Amygdala (tissue), 56 donors: ENCODE measurements at regions not wholly inside any gene's neighbourhood (a gene's known extent, or its start where the extent isn't known, plus 50 kb on each side); places are given as distances from the start of the nearest gene placed in this dataset.
A peak's percentile ranks its signal among the peaks of the same experiment; 100 is the strongest.

ENCODE experiments used
- DNase-seq, 56 donors: peaks; one replicate each; lab custom pipeline; 2025; lab: John Stamatoyannopoulos, UW

GRCh38 chr18:8498905-8499304 lies 110.3 kb upstream of the RAB12 start:
- DNase-seq, result no peak

- DNase-seq, result no peak
Observed at GRCh38 chr18:8499810-8500675, 109.2 kb upstream of the RAB12 start.

GRCh38 chr18:8501044-8501443 lies 108.2 kb upstream of the RAB12 start:
- peak in 1 of 56 donors; percentile 10 for DNase-seq

GRCh38 chr18:8503248-8503647 lies 106.0 kb upstream of the RAB12 start:
- no peak for DNase-seq

- DNase-seq, result no peak
Observed at GRCh38 chr18:8504424-8504823, 104.8 kb upstream of the RAB12 start.

- DNase-seq, result no peak
Observed at GRCh38 chr18:8504880-8505435, 104.3 kb upstream of the RAB12 start.

- DNase-seq, result no peak
Observed at GRCh38 chr18:8506251-8507049, 102.8 kb upstream of the RAB12 start.

GRCh38 chr18:8507361-8507760 lies 101.9 kb upstream of the RAB12 start:
- no peak for DNase-seq

GRCh38 chr18:8507915-8508705 lies 101.1 kb upstream of the RAB12 start:
- no peak for DNase-seq

- DNase-seq, result no peak
Observed at GRCh38 chr18:8513249-8513648, 96.0 kb upstream of the RAB12 start.

- no peak for DNase-seq
Observed at GRCh38 chr18:8514409-8514808, 94.8 kb upstream of the RAB12 start.

- DNase-seq, result peak in 1 of 56 donors; percentile 15
Observed at GRCh38 chr18:8515142-8515865, 93.9 kb upstream of the RAB12 start.

GRCh38 chr18:8516371-8517250 lies 92.6 kb upstream of the RAB12 start:
- DNase-seq, result no peak

GRCh38 chr18:8517276-8517675 lies 92.0 kb upstream of the RAB12 start:
- DNase-seq, result no peak

- no peak for DNase-seq
Observed at GRCh38 chr18:8519102-8519501, 90.1 kb upstream of the RAB12 start.

- DNase-seq, result no peak
Observed at GRCh38 chr18:8520266-8520665, 89.0 kb upstream of the RAB12 start.

GRCh38 chr18:8522756-8523155 lies 86.5 kb upstream of the RAB12 start:
- DNase-seq, result no peak

GRCh38 chr18:8525692-8526091 lies 83.5 kb upstream of the RAB12 start:
- no peak for DNase-seq

- DNase-seq, result peak in 21 of 56 donors; percentile 2 to 47 (median 15)
Observed at GRCh38 chr18:8526332-8526731, 82.9 kb upstream of the RAB12 start.
